ENCODE measurements at regions not wholly inside any gene's neighbourhood (a gene's known extent, or its start where the extent isn't known, plus 50 kb on each side); places are given as distances from the start of the nearest gene placed in this dataset.

DNA sequence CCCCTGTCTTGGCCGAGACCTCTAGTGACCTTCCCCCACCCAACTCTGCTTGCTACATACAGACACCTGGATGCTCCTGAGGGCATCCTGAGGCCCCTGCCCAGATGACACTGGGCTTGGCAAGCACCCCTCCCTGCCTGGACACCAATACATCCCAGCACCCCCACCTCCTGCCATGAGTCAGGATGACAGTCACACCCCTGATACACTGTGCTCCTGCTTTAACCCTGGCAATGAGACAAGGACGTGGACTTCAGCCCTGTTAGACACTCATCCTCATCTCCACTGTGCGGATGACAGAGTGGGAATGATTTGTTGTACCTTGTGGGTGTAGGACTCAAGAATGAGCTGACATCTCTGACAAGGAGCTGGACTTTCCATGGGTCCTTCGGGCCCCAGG is 186.3 kb upstream of the ADCY1 start:
- no peak for TF ChIP-seq CTCF (IDR thresholded peaks at IDR 0.05)
- TF ChIP-seq POLR2AphosphoS5 (IDR thresholded peaks at IDR 0.05; ENCODE audit: low read depth, low read length) = no peak
- no peak for TF ChIP-seq SIN3A (IDR thresholded peaks at IDR 0.05; ENCODE audit: borderline replicate concordance, insufficient read depth, low read depth, low read length)
- TF ChIP-seq REST (IDR thresholded peaks at IDR 0.05; ENCODE audit: insufficient read depth in 1 of 2, low read depth in 2 of 2, low read length in 1 of 2) = no peak
- no peak for TF ChIP-seq TCF7L2 (IDR thresholded peaks at IDR 0.05; ENCODE audit: low read depth, low read length)
